GM13977 (cell line): ENCODE measurements at regions not wholly inside any gene's neighbourhood (a gene's known extent, or its start where the extent isn't known, plus 50 kb on each side); places are given as distances from the start of the nearest gene placed in this dataset.

Source experiments
- DNase-seq: peaks from one replicate; pipeline ENCODE4 v3.0.0; 2012; ENCODE audit warnings: low spot score
- CTCF ChIP-seq: IDR thresholded peaks from 2 replicates; pipeline ENCODE4 v1.5.1; 2012; ENCODE audit warnings: mild to moderate bottlenecking, control low read depth; ENCODE audit not compliant: insufficient read depth; ENCODE audit errors: extremely low read depth, missing control alignments
- in situ Hi-C: fragments of 300-500 bp; cut with MboI; formaldehyde crosslinking; loops from one replicate; pipeline ENCODE4 v1.12.0; 2022; ENCODE audit warnings: low sequenced_read_pairs, low pct_unique_long_range_greater_than_20kb, mixed read lengths, inconsistent platforms; ENCODE audit not compliant: unreplicated experiment

GRCh38 chr4:123821861-123822260 lies 425.3 kb downstream of the SPRY1 start:
- in situ Hi-C loops, result no loop called here
- no peak for TF ChIP-seq CTCF
- no peak for DNase-seq

- DNase-seq, result no peak
- in situ Hi-C loops, result no loop called here
- TF ChIP-seq CTCF, result no peak
These were observed 425.8 kb downstream of the SPRY1 start for GRCh38 chr4:123822353-123822752.

- in situ Hi-C loops, result no loop called here
- no peak for DNase-seq
- no peak for TF ChIP-seq CTCF
These were observed 426.6 kb downstream of the SPRY1 start for GRCh38 chr4:123823244-123823643.

- no peak for TF ChIP-seq CTCF
- in situ Hi-C loops, result no loop called here
- DNase-seq, result no peak
These were observed 427.9 kb downstream of the SPRY1 start for GRCh38 chr4:123824524-123824923.

GRCh38 chr4:123825596-123826291 lies 429.1 kb downstream of the SPRY1 start:
- DNase-seq, result no peak
- no peak for TF ChIP-seq CTCF
- in situ Hi-C loops, result no loop called here

- DNase-seq, result no peak
- in situ Hi-C loops, result no loop called here
- TF ChIP-seq CTCF, result no peak
These were observed 430.3 kb downstream of the SPRY1 start for GRCh38 chr4:123826896-123827295.
